Kidney (tissue), 13 donors: ENCODE measurements at regions not wholly inside any gene's neighbourhood (a gene's known extent, or its start where the extent isn't known, plus 50 kb on each side); places are given as distances from the start of the nearest gene placed in this dataset.
"Not testable (repeated sequence)": the region's sequence is repeated elsewhere in the genome, so short reads cannot be mapped to it uniquely, and the experiment has no call there.

Experiments used
- DNase-seq, 5 donors: peaks; one replicate each; pipeline ENCODE4 v3.0.0-alpha.2; 2013 to 2020
- FAIRE-seq: peaks from 2 replicates; lab custom pipeline; 2012; peaks lifted over from hg19 to GRCh38; lab: Jason Lieb, UNC
- H3K27ac ChIP-seq, 2 donors: one replicate each; pipeline ENCODE4 v1.7.0; 2013; ENCODE audit warnings: low read depth in 2 of 2, low read length in 2 of 2, inconsistent platforms in 1 of 2
- H3K27me3 ChIP-seq: one replicate; pipeline ENCODE4 v1.7.1; 2013; ENCODE audit warnings: low read length, inconsistent platforms; ENCODE audit not compliant: control insufficient read depth, insufficient read depth
- H3K36me3 ChIP-seq, 3 donors: one replicate each; pipeline versions ENCODE4 v1.7.0 to v1.7.1; 2013; ENCODE audit warnings: low read length in 3 of 3, control low read depth in 1 of 3, inconsistent platforms in 1 of 3; ENCODE audit not compliant: insufficient read depth in 3 of 3, control insufficient read depth in 2 of 3
- H3K4me1 ChIP-seq, 3 donors: one replicate each; pipeline versions ENCODE4 v1.7.0 to v1.7.1; 2013; ENCODE audit warnings: low read length in 3 of 3, inconsistent platforms in 1 of 3, low read depth in 1 of 3; ENCODE audit not compliant: control insufficient read depth in 2 of 3, insufficient read depth in 2 of 3
- H3K4me3 ChIP-seq, 3 donors: one replicate each; pipeline versions ENCODE4 v1.7.0 to v1.8.1; 2013; ENCODE audit warnings: low read length in 3 of 3, control low read depth in 1 of 3, inconsistent platforms in 1 of 3
- H3K9ac ChIP-seq, 3 donors: one replicate each; pipeline versions ENCODE4 v1.7.0 to v1.7.1; 2013; ENCODE audit warnings: low read length in 3 of 3, control low read depth in 1 of 3, inconsistent platforms in 1 of 3
- H3K9me3 ChIP-seq, 3 donors: one replicate each; pipeline versions ENCODE4 v1.7.0 to v1.7.1; 2013; ENCODE audit warnings: low read length in 3 of 3, control low read depth in 1 of 3, inconsistent platforms in 1 of 3; ENCODE audit not compliant: control insufficient read depth in 2 of 3, insufficient read depth in 1 of 3
- CTCF ChIP-seq: IDR thresholded peaks from 3 replicates; pipeline ENCODE4 v1.5.1; 2012; ENCODE audit warnings: mild to moderate bottlenecking, moderate library complexity, borderline replicate concordance; ENCODE audit not compliant: insufficient read depth; ENCODE audit errors: extremely low read depth
- intact Hi-C: fragments of 100-400 bp; cut with DNase I; formaldehyde crosslinking; loops from one replicate; pipeline ENCODE4 v1.11.1; 2022
- donor health status: control.
- donor health status: control.
- donor health status: control.
- donor health status: control.
- donor health status: control.
- donor health status: DM: yes; HTN: yes; CAD: no.
- donor health status: Normal renal cell carcinoma (clear cell type).

- no peak overlapping the region for H3K27ac ChIP-seq
- H3K27me3 ChIP-seq = no peaks in the 10 kb centered on the region
- no peaks in the 10 kb centered on the region for H3K36me3 ChIP-seq
- H3K9ac ChIP-seq = no peak overlapping the region
- H3K4me1 ChIP-seq = peaks cover 0 to 5% (median 2%) of the 10 kb centered on the region in 3 donors
- no peak for DNase-seq
- intact Hi-C loops = no loop called here
- TF ChIP-seq CTCF = no peak
- no peak for FAIRE-seq
- H3K4me3 ChIP-seq = no peak overlapping the region
- no peaks in the 10 kb centered on the region for H3K9me3 ChIP-seq
Measured at GRCh38 chr6:27805347-27805746, 106.8 kb downstream of the OR2B2 start.

GRCh38 chr6:27804851-27805250 lies 107.3 kb downstream of the OR2B2 start:
- Histone ChIP-seq H3K36me3 (no peaks in the 10 kb centered on the region), H3K27me3 (no peaks in the 10 kb centered on the region), H3K9me3 (no peaks in the 10 kb centered on the region), H3K27ac (no peak overlapping the region), H3K4me3 (no peak overlapping the region), H3K9ac (no peak overlapping the region), H3K4me1 (peaks cover 0 to 2% (median 2%) of the 10 kb centered on the region in 3 donors)
- no peak for TF ChIP-seq CTCF
- no peak for FAIRE-seq
- intact Hi-C loops = no loop called here
- no peak for DNase-seq

- no peak overlapping the region for H3K9ac ChIP-seq
- intact Hi-C loops = no loop called here
- H3K4me1 ChIP-seq = no peaks in the 10 kb centered on the region
- H3K4me3 ChIP-seq = no peak overlapping the region
- DNase-seq = no peak
- FAIRE-seq = no peak
- no peaks in the 10 kb centered on the region for H3K9me3 ChIP-seq
- TF ChIP-seq CTCF = no peak
- no peaks in the 10 kb centered on the region for H3K36me3 ChIP-seq
- no peak overlapping the region for H3K27ac ChIP-seq
- no peaks in the 10 kb centered on the region for H3K27me3 ChIP-seq
Measured at GRCh38 chr6:27800731-27801373, 111.3 kb downstream of the OR2B2 start.

- no peaks in the 10 kb centered on the region for H3K4me1 ChIP-seq
- no peak overlapping the region for H3K27ac ChIP-seq
- DNase-seq (no peak), FAIRE-seq (no peak)
- H3K27me3 ChIP-seq = no peaks in the 10 kb centered on the region
- no peaks in the 10 kb centered on the region for H3K36me3 ChIP-seq
- no peak for TF ChIP-seq CTCF
- H3K4me3 ChIP-seq = no peak overlapping the region
- intact Hi-C loops = no loop called here
- no peaks in the 10 kb centered on the region for H3K9me3 ChIP-seq
- H3K9ac ChIP-seq = no peak overlapping the region
Measured at GRCh38 chr6:27797960-27798359, 114.2 kb downstream of the OR2B2 start.

GRCh38 chr6:27796736-27797481 lies 115.3 kb downstream of the OR2B2 start:
- H3K27ac ChIP-seq, intact Hi-C loops, H3K9ac ChIP-seq, H3K27me3 ChIP-seq, H3K4me3 ChIP-seq, FAIRE-seq, H3K4me1 ChIP-seq, DNase-seq, H3K36me3 ChIP-seq, H3K9me3 ChIP-seq: not testable (repeated sequence)
